NOMO-1 (cell line): ENCODE measurements at regions not wholly inside any gene's neighbourhood (a gene's known extent, or its start where the extent isn't known, plus 50 kb on each side); places are given as distances from the start of the nearest gene placed in this dataset.
"Not testable (repeated sequence)": the region's sequence is repeated elsewhere in the genome, so short reads cannot be mapped to it uniquely, and the experiment has no call there.

Experiments
- DNase-seq, 2 experiments: peaks; one replicate each; lab custom pipeline; 2025; ENCODE audit not compliant: unreplicated experiment in 2 of 2; lab: John Stamatoyannopoulos, UW

GRCh38 chr15:61379005-61379404 lies 149.9 kb upstream of the RORA start:
- DNase-seq = no peak

GRCh38 chr15:61376961-61377360 lies 147.9 kb upstream of the RORA start:
- no peak for DNase-seq

GRCh38 chr15:61376516-61376915 lies 147.4 kb upstream of the RORA start:
- no peak for DNase-seq

DNA sequence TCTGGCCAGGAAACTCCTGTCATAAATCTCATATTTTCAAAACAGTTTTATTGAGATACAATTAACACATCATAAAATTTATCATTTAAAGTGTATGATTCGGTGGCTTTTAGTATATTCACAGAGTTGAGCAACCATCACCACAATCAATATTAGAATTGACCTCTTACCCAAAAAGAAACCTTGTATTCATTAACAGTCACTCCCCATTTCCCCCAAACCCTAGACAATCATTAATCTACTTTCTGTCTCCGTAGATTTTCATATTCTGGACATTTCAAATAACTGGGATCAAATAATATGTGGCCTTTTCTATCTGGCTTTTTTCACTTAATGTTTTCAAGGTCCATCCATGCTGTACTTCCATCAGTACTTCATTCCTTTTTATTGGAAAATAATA lies 145.7 kb upstream of the RORA start:
- DNase-seq = no peak

DNA sequence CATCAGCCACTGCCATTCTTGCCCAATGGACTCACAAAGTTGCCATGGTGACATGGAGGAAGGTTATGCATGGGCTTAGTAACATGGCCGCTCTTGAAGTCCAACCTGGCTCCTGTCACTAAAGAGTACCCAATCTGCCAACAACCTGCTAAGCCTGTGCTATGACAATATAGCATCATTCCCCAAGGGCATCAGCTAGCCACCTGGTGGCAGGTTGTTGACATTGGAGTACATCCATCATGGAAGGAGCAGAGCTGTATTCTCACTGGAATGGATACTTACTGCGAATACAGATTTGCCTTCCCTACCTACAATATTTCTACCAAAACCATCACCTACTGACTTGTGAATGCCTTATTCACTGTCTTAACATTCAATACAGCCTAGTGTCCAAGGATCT lies 138.9 kb upstream of the RORA start:
- no peak for DNase-seq

- no peak for DNase-seq
Observed at GRCh38 chr15:61364871-61365270, 135.8 kb upstream of the RORA start.

DNA sequence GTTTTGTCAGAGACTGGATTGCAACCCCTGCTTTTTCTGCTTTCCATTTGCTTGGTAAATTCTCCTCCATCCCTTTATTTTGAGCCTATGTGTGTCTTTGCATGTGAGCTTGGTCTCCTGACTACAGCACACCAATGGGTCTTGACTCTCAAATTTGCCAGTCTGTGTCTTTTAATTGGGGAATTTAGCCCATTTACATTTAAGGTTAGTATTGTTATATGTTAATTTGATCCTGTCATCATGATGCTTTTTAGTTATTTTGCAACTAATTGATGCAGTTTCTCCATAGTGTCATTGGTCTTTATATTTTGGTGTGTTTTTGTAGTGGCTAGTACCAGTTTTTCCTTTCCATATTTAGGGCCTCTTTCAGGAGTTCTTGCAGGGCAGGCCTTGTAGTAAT lies 133.8 kb upstream of the RORA start:
- DNase-seq = not testable (repeated sequence)

DNA sequence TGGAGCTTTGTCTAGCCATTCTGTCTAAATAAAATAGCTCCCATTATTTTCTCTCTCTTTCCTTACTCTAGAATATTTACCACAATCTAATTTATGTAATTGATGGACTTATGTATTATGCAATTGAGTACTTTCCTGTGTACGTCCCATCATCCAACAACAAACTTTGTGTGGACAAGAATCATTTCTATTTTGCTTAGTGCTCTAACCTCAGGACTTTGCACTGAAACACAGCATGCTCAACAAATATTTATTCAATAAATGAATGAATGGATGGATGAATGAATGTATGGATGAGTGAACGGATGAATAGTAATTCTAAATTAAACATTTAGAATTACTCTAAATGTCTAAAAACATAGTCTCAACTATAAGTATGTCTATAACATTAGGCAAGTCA lies 115.2 kb upstream of the RORA start:
- DNase-seq = no peak

DNA sequence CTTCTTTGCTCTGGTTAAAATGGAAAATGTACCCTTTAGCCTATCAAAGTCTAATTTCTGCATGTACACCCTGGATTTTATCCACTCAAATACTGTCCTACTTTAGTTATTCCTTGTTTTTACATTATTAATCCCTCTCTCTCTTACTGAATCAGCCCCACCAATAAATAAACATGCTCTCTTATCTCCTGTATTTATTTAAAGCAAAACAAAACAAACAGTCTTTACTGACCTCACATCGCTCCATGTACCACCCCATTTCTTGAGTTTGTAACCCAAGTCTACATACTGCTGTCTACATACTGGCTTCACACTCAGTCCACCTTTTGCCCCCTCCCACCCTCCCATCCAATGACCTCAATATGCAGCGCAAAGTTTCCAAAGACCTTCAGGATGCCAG lies 113.3 kb upstream of the RORA start:
- DNase-seq = no peak

DNA sequence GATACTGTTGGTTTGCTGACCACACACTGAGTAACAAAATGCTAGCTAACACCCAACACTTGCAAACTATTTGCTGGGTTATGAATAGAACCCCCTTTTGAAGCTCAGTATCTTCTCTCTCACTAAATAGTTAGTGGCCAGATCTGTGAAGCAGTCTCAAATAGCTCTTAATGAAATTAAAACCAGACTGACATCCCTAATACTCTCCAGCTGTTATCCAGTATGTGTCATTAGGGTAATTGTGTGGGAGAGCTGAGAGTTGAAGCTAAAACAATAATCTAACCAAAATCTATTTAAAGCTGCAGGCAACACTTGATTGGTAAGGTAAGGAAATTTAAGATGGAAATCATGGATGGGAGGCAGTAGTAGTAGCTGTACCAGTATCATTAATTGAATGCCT lies 110.4 kb upstream of the RORA start:
- DNase-seq = no peak

GRCh38 chr15:61337541-61337940 lies 108.4 kb upstream of the RORA start:
- no peak for DNase-seq

- no peak for DNase-seq
Observed at GRCh38 chr15:61336026-61336638, 107.0 kb upstream of the RORA start.

DNA sequence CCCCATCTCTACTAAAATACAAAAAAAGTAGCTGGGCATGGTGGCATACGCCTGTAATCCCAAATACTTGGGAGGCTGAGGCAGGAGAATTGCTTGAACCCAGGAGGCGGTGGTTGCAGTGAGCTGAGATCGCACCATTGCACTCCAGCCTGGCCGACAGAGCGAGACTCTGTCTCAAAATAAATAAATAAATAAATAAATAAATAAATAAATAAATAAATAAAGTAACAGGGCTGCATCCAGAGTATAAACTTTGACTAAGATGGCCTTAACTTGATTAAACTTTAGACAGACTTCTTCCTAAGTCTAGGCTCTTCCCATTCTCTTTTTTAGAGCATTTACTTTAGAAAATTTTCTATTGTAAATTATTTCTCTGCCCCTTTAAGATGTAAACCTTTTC lies 105.6 kb upstream of the RORA start:
- DNase-seq = not testable (repeated sequence)

- DNase-seq = no peak
Observed at GRCh38 chr15:61331019-61331418, 101.9 kb upstream of the RORA start.

- DNase-seq = no peak
Observed at GRCh38 chr15:61327019-61327631, 98.0 kb upstream of the RORA start.

DNA sequence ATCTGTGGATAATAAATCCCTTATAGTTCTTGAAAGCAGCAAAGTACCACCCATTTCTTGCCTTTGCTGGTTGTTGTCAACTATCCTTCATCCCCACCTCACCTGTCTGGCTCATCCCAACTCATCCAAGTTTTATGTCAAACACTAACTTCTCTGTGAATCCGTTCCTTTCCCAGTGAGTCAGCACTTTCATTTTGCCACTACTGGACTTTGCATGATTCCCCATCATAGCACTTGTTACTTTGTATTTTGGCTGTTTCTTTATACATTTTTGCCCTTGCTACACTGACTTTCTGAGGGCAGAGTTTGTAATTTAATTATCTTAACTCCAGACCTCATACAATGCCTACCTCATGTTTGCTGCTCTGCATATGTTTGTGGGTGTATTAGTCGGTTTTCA lies 90.8 kb upstream of the RORA start:
- DNase-seq = no peak

GRCh38 chr15:61318802-61319525 lies 89.9 kb upstream of the RORA start:
- no peak for DNase-seq

DNA sequence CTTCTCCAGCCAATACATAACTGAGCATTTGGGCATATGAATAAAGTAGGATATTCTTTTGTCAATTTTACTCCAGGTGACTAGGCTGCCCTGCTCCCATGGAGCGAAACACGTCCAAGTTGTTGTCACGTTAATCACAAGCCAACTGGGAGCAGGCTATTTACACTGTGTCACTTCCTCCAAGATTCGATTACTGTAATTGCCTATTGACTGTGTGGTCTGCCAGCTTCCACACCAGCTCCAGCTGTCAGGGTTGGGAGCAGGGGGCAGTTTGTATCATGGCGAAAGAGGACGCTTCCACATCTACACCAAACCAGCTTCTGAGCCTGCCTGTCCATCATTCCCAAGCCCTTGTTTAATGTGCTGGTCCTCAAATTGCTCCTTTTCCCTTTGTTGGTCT lies 89.2 kb upstream of the RORA start:
- no peak for DNase-seq

DNA sequence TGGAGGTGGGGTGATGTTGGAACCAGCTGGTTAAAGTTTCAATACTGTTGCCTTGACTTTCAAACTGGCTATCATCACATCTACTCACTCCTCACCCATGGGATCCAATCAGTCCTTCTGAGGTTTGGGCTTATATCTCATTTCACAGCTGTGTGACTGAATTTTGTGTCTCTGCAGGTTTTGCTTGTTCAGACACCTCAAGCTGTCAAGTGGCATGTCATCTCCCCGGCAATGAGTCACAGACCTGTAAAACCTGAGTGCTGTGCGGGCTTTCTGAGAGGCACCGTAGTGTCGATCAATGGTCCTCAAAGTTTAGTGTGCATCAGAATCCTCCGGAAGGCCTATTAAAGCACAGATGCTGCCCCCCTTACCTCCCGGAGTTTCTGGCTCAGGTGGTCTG lies 86.4 kb upstream of the RORA start:
- DNase-seq = no peak

DNA sequence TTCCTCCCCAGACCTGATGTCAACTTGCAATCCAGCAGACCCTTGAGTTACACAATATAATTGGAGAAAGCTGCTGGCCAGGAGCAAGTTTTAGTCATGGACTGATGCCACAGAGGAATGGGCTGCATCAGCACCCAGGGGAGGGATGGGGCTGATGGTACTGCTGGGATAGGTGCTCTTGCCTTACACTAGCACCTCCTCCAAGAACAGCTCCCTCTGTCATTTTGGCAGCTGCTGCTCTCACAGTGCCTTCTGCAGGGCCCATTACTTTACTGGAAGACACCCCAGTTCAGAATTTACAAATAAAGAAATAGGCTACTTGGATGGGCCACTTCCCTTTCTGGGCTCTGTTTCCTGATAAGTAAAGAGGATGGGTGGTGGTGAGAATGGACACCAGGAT lies 85.3 kb upstream of the RORA start:
- DNase-seq = no peak

GRCh38 chr15:61309617-61310016 lies 80.5 kb upstream of the RORA start:
- no peak for DNase-seq

DNA sequence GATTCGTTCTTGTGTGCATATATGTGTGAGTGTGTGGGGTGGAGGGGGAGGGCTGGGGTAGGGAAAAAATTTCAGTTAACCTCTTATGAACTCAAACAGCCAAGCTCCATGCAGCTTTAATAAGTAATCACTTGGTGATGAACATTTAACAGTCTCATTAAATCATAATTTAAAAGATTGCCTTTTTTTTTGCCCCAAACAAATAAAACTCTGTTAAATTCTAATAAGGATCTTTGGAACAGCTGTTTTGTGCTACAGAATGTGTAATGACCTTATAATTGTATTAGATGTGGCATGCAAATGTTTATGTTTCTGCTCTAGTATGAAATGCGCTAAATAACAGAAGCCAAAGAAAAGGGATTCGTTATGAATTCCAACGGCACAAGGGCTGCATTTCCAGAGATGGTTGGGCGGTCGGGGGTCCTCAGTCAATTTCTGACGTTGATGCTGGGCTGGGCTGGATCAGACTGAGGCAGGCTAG lies 80.0 kb upstream of the RORA start:
- no peak for DNase-seq
